ENCODE measurements at regions not wholly inside any gene's neighbourhood (a gene's known extent, or its start where the extent isn't known, plus 50 kb on each side); places are given as distances from the start of the nearest gene placed in this dataset.

GRCh38 chr11:70751142-70751734, 352.9 kb downstream of the CTTN start:
- DNase-seq = peak; percentile 5

DNA sequence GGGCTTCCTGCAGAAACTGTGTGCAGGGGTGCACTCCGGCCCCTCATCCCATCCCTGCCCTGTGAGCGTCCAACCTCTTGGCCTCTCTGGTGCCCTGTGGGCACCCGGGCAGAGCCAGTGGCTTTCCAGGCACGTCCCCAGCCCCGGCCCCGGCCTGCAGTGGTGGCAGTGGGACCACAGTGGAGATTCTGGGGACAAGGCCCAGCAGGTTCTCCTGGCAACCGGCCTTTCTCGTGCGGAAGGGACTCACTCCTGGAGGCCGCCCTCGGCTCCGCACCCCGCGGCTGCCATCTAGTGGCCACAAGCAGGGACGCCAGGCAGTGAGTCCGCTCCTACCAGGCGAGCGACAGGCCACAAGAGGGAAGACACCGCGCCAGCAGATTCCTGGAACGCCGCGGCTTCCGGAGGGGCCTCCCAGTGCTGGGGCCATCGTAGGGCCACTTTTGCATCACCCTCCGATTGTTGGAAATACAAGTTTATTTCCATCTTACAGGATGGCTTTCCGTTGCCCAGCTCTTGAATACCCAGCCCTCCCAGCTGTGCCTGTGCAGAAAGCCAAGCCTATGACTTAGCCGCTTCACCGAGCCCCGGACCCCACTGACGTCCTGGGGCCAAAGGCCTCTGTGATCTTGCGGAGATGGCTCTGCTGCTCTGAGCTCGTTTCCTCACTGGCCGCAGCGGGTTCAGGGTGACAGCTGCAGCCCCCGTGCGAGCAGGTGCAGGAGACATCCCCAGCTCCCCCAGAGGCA, 357.3 kb downstream of the CTTN start:
- peak; percentile 77 for DNase-seq

GRCh38 chr11:70756341-70756740, 358.0 kb downstream of the CTTN start:
- DNase-seq = no peak

GRCh38 chr11:70756756-70757155, 358.4 kb downstream of the CTTN start:
- DNase-seq = no peak

- DNase-seq = no peak
Observed at GRCh38 chr11:70757241-70757640, 358.9 kb downstream of the CTTN start.

- DNase-seq = no peak
Observed at GRCh38 chr11:70758206-70758605, 359.9 kb downstream of the CTTN start.

DNA sequence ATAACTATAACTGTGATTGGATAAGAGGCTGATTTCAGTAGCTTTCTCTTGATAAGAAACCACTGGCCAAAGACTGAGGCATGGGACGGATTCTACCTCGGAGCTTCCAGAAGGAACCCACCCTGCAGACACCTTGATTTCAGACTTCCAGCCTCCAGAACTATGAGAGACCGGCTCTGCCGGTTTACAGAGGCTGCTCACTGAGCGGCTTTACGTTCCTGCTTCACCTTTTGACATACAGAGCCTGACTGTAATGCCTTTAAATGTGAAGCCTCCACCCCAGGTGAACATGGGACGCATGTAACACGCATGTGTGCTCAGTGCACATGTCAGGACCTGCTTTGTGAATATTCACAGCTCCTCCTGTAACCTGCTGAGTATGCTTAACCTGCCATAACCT, 361.5 kb downstream of the CTTN start:
- no peak for DNase-seq

DNA sequence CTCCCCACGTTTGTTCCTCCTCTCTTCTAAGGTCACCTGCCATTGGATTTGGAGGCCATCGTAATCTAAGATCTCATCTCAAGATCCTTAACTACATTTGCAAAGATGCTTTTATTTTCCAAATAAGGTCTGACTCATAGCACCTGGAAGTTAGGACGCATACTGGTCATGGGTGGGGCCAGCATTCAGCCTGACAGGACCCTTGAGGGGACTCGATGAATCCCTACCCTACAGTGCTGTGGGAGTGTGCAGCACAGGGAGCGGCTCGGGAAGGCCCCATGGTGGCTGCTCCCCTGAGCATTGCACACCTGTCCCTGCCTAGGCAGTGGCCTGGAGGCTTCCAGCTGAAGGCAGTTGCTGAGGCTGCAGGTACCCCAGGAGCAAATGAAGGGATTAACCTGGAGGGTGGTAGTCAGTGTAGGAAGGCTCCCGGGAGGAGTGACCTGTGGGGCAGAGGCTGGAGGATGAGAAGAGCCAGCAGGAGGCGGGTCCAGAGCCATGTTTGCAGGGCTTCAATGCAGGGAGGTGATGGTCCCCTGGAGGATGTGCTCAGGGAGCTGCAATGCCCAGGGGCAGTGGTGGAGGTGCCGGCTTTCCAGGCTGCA, 362.2 kb downstream of the CTTN start:
- DNase-seq = peak; percentile 70

- DNase-seq = peak; percentile 10
Observed at GRCh38 chr11:70761094-70761907, 363.0 kb downstream of the CTTN start.

DNA sequence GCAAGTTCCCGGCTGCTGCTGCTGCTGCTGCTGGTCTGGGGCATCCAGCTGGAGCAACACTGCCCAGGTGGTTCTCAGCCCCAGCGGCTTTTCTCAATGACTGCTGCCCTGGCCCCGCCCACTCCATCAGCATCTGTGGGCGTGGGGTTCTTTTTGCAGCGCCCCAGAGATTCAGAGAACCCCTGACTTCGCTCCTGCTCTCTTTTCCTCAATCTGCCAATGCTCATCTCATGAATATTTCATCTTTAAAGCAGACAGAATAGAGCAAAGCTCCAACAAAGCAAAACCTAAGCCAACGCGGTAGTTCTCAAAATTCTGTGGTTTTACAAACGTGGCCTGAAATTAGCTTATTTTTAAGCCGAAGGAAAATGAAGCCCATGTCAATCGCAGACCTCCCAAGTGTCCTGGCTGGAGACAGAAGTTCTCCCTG, 363.6 kb downstream of the CTTN start:
- no peak for DNase-seq

GRCh38 chr11:70762810-70763209, 364.5 kb downstream of the CTTN start:
- no peak for DNase-seq

GRCh38 chr11:70763606-70764005, 365.3 kb downstream of the CTTN start:
- DNase-seq = no peak

- DNase-seq = no peak
Observed at GRCh38 chr11:70764356-70764905, 366.1 kb downstream of the CTTN start.

DNA sequence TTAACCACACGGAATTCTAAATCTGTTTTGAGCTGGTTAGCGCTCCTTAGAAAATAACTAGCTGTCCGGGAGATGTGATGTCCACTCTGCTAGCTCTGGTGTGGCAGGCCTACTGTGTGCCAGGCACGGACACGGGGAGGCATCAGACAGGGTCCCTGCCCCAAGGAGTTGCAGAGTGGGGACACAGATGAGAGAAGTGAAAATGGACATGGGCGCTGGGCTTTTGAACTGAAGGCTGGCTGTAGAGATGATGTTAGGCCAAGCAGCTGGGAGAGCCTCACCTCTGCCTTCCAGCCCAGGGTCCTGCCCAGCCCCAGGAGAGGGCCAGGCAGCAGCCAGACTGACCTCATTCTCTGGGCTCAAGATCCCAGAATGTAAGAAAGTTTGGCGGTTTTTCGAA, 368.6 kb downstream of the CTTN start:
- no peak for DNase-seq

DNA sequence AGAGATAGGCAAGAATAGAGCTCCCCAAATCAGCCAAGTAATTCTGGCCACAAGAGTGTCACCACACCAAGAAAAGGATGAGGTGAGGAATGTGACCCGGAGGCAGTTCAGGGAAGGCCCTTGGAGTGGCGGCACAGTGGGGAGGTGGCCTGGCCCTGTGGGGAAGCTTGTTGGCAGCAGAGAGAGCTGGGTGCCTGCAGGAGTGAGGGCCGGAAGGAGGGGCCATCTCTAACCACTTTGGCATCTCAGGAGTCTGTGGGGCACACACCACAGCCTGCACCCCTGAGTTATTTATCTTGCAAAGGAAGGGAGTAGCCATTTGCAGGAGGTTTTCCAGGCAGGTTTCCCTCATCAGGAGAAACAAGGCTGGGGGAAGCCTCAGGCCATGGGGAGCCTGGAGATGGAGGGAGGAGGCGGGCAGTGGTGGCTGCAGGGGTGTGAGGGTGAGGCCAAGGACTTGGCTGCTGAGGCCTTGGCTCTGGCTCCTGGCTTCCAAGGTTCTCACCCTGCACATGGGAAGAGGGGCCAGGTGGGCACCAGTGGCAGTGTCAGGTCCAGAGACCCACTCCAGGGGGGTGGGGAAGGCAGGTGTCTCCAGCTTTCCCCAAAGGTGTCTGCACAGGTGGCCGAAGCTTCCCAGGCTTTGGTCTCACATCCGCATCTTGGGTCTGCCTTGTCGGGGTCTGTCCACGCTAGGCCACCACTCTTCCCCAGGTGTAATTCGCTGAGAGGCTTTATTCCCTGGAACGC, 370.2 kb downstream of the CTTN start:
- DNase-seq = no peak

DNA sequence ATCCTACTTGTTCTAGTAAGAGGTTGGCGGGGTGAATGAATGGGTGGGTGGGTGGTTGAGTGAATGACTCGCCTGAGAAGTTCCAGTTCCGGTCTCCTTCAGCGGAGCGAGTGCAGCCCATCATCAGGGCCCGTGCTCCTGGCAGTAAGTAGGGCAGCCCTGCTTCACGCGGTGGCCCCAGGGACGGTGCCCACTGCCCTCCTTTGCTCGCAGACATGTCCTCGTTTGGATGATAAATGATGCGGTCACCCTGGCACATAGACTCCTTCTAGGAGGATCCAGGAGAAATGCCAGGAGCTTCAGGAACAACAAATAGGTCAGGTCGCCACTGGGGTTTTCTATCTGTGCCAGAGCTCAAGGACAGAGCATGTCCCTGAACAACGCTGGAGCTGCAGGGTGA, 370.8 kb downstream of the CTTN start:
- no peak for DNase-seq

DNA sequence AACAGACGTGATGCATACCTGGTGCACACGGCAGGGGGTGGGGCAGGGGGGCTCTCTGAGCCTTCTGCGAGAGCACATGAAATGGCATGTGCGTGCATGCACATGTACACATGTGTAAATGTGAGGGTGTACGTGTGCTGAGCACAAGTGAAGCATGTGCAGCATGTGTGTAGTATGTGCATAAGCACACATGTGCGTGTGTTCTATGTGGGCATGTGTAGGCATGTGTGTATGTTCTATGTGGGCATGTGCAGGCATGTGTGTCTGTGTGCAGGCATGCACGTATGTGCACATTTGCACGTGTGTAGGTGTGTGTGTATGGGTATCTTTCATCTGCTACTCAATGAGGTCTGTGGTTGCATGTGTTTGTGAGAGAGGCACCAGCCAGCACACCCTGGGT, 371.2 kb downstream of the CTTN start:
- no peak for DNase-seq

- no peak for DNase-seq
Observed at GRCh38 chr11:70771099-70771885, 373.0 kb downstream of the CTTN start.

DNA sequence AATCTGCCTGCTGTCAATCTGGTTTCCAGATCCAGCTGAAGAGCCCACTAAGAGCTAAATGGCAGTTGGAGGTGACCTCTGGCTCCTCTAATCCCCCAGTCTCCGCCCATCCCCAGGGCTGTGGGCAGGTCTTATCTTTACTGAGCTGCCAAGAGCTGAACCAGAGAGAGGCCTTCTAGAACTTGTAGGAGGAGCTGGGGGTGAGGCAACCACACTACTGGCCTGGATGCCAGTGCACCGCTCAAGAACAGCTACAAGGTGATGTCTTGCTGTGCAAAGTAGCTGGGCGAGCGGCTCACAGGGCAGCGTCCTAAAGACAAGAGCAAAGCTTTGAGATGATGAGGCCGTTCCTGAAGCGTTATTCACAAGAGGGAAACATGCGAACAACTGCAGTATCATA, 374.6 kb downstream of the CTTN start:
- DNase-seq = no peak

DNA sequence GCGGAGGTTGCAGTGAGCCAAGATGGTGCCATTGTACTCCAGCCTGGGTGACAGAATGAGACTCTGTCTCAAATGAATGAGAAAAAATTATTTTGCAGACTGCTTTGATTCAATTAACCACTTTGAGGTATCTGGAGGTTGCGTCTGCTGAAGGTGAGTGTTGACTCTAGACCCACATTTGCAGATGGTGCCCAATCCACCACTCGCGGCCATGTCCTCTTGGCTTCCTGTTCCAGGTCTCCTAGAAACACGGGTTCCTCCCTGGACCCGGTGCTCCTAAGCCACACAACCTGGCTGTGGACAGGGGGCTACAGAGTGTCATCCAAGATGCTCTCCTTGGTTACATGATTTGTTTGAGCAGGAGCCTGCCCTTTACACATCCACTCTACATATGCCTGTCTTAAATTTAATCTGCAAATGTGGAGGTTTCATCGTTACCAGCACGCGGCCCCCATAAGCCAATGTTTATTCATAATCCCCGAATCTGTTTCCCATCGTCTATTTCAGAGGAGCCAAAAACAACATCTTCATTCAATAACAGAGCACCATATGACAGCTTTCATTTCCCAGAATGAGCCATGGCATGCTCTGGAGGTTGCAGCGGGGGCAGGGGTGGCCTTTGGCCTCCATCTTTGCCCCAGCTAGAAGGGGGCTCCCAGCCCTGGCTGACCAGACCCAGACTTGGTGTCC, 377.2 kb downstream of the CTTN start:
- DNase-seq = no peak
